ENCODE measurements at regions not wholly inside any gene's neighbourhood (a gene's known extent, or its start where the extent isn't known, plus 50 kb on each side); places are given as distances from the start of the nearest gene placed in this dataset.
"Not testable (repeated sequence)": the region's sequence is repeated elsewhere in the genome, so short reads cannot be mapped to it uniquely, and the experiment has no call there.

DNA sequence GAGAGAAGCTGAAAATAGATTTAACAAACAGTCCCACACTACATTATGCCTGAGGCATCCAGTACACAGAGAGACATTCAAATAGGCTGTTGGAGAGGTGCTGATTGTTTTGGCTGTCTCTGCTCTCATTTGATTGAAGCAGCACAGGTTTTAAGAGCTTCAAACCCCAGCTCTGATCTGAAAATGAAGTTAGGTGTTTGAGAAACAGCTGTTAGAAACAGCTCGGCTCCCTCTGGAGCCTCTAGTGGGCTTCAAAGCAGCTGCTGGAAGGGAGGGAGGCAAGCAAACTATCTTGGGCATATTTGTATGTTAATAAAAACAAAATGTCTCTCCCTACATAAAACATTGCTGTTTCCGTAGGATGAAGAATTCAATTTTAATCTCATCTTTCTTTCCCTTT, 607.3 kb upstream of the GOT2 start:
- intact Hi-C loops (cut with DNase I), result no loop called here
- H3K9me3 ChIP-seq, result no peaks in the 10 kb centered on the region
- no peak overlapping the region for H3K4me3 ChIP-seq
- no peaks in the 10 kb centered on the region for H3K36me3 ChIP-seq
- no peaks in the 10 kb centered on the region for H3K4me1 ChIP-seq (replicated peaks)
- TF ChIP-seq, protein P1, sequence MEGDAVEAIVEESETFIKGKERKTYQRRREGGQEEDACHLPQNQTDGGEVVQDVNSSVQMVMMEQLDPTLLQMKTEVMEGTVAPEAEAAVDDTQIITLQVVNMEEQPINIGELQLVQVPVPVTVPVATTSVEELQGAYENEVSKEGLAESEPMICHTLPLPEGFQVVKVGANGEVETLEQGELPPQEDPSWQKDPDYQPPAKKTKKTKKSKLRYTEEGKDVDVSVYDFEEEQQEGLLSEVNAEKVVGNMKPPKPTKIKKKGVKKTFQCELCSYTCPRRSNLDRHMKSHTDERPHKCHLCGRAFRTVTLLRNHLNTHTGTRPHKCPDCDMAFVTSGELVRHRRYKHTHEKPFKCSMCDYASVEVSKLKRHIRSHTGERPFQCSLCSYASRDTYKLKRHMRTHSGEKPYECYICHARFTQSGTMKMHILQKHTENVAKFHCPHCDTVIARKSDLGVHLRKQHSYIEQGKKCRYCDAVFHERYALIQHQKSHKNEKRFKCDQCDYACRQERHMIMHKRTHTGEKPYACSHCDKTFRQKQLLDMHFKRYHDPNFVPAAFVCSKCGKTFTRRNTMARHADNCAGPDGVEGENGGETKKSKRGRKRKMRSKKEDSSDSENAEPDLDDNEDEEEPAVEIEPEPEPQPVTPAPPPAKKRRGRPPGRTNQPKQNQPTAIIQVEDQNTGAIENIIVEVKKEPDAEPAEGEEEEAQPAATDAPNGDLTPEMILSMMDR (IDR thresholded peaks at IDR 0.05), result no peak
- no peak overlapping the region for H3K27ac ChIP-seq
- DNase-seq (ENCODE audit: low spot score), result no peak
- H3K27me3 ChIP-seq (replicated peaks; ENCODE audit: insufficient read depth), result peaks cover 1% of the 10 kb centered on the region
- WGBS, result 27% methylated on average over 2 of the region's 2 CpGs

DNA sequence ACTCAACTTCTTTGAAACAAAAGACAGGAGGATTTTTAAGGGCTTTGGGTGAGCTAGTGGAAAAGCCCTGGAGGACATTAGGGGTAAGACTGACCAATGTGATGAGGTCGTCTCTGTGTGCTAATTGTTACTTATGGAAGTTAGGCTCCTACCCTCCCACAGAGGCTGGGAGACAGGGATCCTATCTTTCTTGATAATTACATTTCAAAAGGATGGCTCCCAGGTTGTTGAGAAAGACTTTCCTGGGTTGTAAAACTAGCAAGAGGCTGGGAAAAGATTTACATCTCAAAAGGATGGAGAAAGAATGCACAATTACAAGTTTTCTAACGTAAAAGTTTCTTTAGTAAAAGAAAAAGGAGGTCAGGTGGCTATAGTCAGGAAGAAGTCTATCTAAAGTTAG, 605.8 kb upstream of the GOT2 start:
- intact Hi-C loops (cut with DNase I), result no loop called here
- H3K36me3 ChIP-seq, result no peaks in the 10 kb centered on the region
- WGBS, result 57% methylated on average over 2 of the region's 2 CpGs
- H3K4me1 ChIP-seq (replicated peaks), result no peaks in the 10 kb centered on the region
- H3K4me3 ChIP-seq, result no peak overlapping the region
- TF ChIP-seq POLR2AphosphoS5 (IDR thresholded peaks at IDR 0.05) (no peak), POLR2A (IDR thresholded peaks at IDR 0.05) (no peak)
- TF ChIP-seq, protein P1 (IDR thresholded peaks at IDR 0.05), result no peak
- H3K27me3 ChIP-seq (replicated peaks; ENCODE audit: insufficient read depth), result peaks cover 1% of the 10 kb centered on the region
- no peak overlapping the region for H3K27ac ChIP-seq
- no peak for DNase-seq (ENCODE audit: low spot score)
- no peaks in the 10 kb centered on the region for H3K9me3 ChIP-seq

DNA sequence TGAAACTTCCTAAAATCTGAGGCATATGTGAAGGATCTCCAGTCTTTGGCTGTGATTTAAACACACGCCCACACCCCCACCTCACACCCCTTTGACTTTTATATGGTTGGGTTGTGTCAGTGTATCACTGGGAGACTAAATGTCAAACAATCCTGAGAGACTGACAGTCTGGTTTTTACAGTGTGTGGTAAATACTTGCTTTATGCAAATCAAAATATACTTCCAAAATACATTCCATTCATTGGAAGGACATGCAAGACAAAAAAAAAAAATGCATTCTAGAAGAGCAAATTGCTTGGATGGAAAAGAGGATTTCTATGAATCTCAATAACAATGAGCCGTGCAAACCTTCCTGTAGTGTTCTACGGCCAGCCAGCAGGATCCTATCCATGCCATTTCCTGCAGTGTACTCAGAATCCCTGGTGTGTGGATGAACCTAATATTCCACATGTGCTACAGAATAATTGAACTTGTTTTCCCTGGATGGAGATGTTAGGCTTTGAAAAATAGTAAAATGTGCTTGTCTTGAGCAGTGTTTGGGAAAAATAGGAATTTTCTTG, 602.1 kb upstream of the GOT2 start:
- Histone ChIP-seq H3K27ac (no peak overlapping the region), H3K27me3 (replicated peaks; ENCODE audit: insufficient read depth) (peaks cover 1% of the 10 kb centered on the region), H3K4me3 (no peak overlapping the region), H3K36me3 (no peaks in the 10 kb centered on the region), H3K9me3 (no peaks in the 10 kb centered on the region), H3K4me1 (replicated peaks) (no peaks in the 10 kb centered on the region)
- TF ChIP-seq POLR2AphosphoS5 (IDR thresholded peaks at IDR 0.05), result no peak
- no peak for TF ChIP-seq POLR2A (IDR thresholded peaks at IDR 0.05)
- TF ChIP-seq, protein P1 (IDR thresholded peaks at IDR 0.05), result no peak
- intact Hi-C loops (cut with DNase I), result no loop called here
- no peak for DNase-seq (ENCODE audit: low spot score)
- 81% methylated on average over 3 of the region's 3 CpGs for whole genome bisulfite sequencing

DNA sequence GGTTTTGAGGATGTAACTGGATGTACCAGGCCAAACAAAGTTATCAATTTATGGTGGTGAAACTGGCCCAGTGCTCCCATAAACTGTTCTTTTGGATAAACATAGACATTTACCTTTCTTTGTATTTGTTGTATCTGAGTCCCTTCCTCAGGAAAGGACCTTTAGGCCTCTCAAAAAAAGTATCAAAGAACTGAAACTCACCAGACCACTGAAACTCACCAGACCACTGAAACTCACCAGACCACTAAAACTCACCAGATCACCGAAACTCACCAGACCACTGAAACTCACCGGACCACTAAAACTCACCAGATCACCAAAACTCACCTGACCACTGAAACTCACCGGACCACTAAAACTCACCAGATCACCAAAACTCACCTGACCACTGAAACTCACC, 597.6 kb upstream of the GOT2 start:
- H3K27ac ChIP-seq; H3K36me3 ChIP-seq; H3K27me3 ChIP-seq (replicated peaks; ENCODE audit: insufficient read depth); H3K9me3 ChIP-seq; H3K4me1 ChIP-seq (replicated peaks); intact Hi-C loops (cut with DNase I); H3K4me3 ChIP-seq; DNase-seq (ENCODE audit: low spot score): not testable (repeated sequence)
- 91% methylated on average over 3 of the region's 3 CpGs for WGBS

DNA sequence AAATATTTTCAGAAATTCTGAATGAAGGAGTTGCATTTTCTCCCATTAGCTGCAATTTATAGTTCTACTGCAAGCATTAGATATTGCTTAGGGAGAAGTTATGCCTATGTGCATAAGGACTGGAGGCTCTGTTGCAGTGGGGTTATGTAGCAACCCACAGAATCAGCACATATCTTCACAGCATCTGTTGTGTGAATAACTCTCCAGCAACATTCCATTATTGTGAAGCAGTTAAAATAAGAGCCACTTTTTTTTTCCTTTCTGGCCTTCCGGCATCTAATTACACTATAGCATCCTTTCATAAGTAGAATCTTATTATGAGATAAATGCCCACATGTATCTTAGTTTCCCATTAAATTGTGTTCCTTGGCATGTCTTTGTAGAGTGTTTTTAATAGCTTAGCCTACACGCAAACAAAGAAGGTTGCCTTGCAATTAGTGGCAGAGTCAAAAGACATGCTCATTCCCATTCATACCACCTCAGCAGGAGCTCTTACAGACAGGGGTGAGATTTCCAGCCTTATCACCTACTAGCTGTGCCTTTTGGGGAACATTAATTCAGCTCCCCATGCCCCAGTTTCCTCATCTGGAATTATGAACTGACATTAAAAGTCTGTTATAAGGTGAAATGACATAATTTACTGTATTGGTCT, 596.0 kb upstream of the GOT2 start:
- Histone ChIP-seq H3K4me1 (replicated peaks) (no peaks in the 10 kb centered on the region), H3K4me3 (no peak overlapping the region), H3K27ac (no peak overlapping the region), H3K27me3 (replicated peaks; ENCODE audit: insufficient read depth) (no peaks in the 10 kb centered on the region), H3K36me3 (no peaks in the 10 kb centered on the region), H3K9me3 (no peaks in the 10 kb centered on the region)
- 47% methylated on average over 2 of the region's 2 CpGs for WGBS
- TF ChIP-seq, protein P1 (IDR thresholded peaks at IDR 0.05), result no peak
- no peak for TF ChIP-seq POLR2AphosphoS5 (IDR thresholded peaks at IDR 0.05)
- no peak for TF ChIP-seq POLR2A (IDR thresholded peaks at IDR 0.05)
- DNase-seq (ENCODE audit: low spot score), result no peak
- intact Hi-C loops (cut with DNase I), result no loop called here

Data from prostate gland (tissue), 2 donors.